Dendritic cell treated with granulocyte-macrophage colony-stimulating factor and Interleukin-4, amounts not matched to agents 40 ng/mL and 50 ng/mL, for 4 days (primary cell): ENCODE measurements at regions not wholly inside any gene's neighbourhood (a gene's known extent, or its start where the extent isn't known, plus 50 kb on each side); places are given as distances from the start of the nearest gene placed in this dataset.

Source experiments
- H3K27ac Mint-ChIP-seq: one replicate; pipeline ENCODE4 v1.8.0; 2022; ENCODE audit warnings: mild to moderate bottlenecking, mixed read lengths
- H3K27me3 Mint-ChIP-seq: one replicate; pipeline ENCODE4 v1.8.0; 2022; ENCODE audit warnings: mild to moderate bottlenecking, mixed read lengths
- H3K36me3 Mint-ChIP-seq: one replicate; pipeline ENCODE4 v1.8.0; 2022; ENCODE audit warnings: low read depth, mixed read lengths
- H3K4me1 Mint-ChIP-seq: one replicate; pipeline ENCODE4 v1.8.0; 2022; ENCODE audit warnings: low read depth, mixed read lengths
- H3K4me3 Mint-ChIP-seq: one replicate; pipeline ENCODE4 v1.8.0; 2022; ENCODE audit warnings: mild to moderate bottlenecking, moderate library complexity, mixed read lengths
- H3K9me3 Mint-ChIP-seq: one replicate; pipeline ENCODE4 v1.8.0; 2022; ENCODE audit warnings: mixed read lengths
- intact Hi-C: fragments of 100-400 bp; cut with micrococcal nuclease; formaldehyde crosslinking; loops from one replicate; pipeline ENCODE4 v1.15.0; 2022

- no peaks in the 10 kb centered on the region for H3K36me3 Mint-ChIP-seq
- no peaks in the 10 kb centered on the region for H3K4me1 Mint-ChIP-seq
- H3K4me3 Mint-ChIP-seq = no peak overlapping the region
- intact Hi-C loops = no loop called here
- no peak overlapping the region for H3K27ac Mint-ChIP-seq
- peaks cover 6% of the 10 kb centered on the region for H3K27me3 Mint-ChIP-seq
- peaks cover 9% of the 10 kb centered on the region for H3K9me3 Mint-ChIP-seq
These were observed 127.5 kb upstream of the C1orf174 start for GRCh38 chr1:4027492-4028138.

GRCh38 chr1:4028139-4028501 is 128.0 kb upstream of the C1orf174 start:
- H3K27ac Mint-ChIP-seq = no peak overlapping the region
- intact Hi-C loops = no loop called here
- H3K27me3 Mint-ChIP-seq = peaks cover 6% of the 10 kb centered on the region
- H3K9me3 Mint-ChIP-seq = peaks cover 9% of the 10 kb centered on the region
- no peaks in the 10 kb centered on the region for H3K36me3 Mint-ChIP-seq
- no peaks in the 10 kb centered on the region for H3K4me1 Mint-ChIP-seq
- H3K4me3 Mint-ChIP-seq = no peak overlapping the region

DNA sequence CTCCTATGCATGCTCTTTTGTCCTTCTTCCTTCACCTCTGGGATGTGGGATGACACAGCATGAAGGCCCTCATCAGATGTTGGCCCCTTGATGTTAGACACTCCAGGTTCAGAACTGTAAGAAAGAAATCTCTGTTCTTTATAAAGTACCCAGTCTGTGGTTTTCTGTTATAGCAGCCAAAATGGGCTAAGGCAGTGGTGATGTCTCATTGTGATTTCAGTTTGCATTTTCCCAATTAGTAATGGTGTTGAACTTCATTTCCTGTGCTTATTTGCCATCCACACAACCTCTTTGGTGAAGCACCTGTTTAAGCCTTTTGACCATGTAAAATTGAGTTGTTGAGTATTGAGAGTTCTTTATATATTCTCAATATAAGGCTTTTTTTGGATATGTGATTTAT is 129.3 kb upstream of the C1orf174 start:
- Mint-ChIP-seq H3K36me3 (no peaks in the 10 kb centered on the region), H3K9me3 (peaks cover 9% of the 10 kb centered on the region), H3K4me3 (no peak overlapping the region), H3K27me3 (peaks cover 6% of the 10 kb centered on the region), H3K4me1 (no peaks in the 10 kb centered on the region), H3K27ac (no peak overlapping the region)
- intact Hi-C loops = no loop called here

- Mint-ChIP-seq H3K36me3 (no peaks in the 10 kb centered on the region), H3K9me3 (peaks cover 9% of the 10 kb centered on the region), H3K4me1 (no peaks in the 10 kb centered on the region), H3K4me3 (no peak overlapping the region), H3K27ac (no peak overlapping the region), H3K27me3 (peaks cover 2% of the 10 kb centered on the region)
- intact Hi-C loops = no loop called here
These were observed 132.5 kb upstream of the C1orf174 start for GRCh38 chr1:4032571-4032970.

- H3K4me3 Mint-ChIP-seq = no peak overlapping the region
- no peaks in the 10 kb centered on the region for H3K36me3 Mint-ChIP-seq
- no peak overlapping the region for H3K27ac Mint-ChIP-seq
- H3K4me1 Mint-ChIP-seq = no peaks in the 10 kb centered on the region
- intact Hi-C loops = no loop called here
- peaks cover 9% of the 10 kb centered on the region for H3K9me3 Mint-ChIP-seq
- H3K27me3 Mint-ChIP-seq = peaks cover 2% of the 10 kb centered on the region
These were observed 133.1 kb upstream of the C1orf174 start for GRCh38 chr1:4033129-4033676.

DNA sequence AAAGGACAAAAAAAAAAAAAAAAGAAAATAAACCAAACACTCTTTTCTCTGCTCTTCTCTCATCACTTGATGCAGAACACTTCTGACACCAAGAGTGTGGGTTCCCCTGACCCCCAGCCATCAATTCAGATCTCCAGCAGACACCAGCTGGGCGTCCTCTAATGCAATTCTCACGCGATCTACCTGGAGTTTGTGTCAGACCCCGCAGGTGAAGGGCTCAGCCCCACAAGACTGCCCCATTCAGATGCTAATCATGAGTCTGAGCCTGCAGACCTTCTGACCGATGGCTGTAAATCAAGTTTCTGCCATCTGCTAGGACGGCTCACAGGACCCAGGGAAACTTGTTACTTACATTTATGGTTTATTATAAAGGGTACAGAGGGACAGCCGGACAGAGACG is 133.6 kb upstream of the C1orf174 start:
- peaks cover 2% of the 10 kb centered on the region for H3K27me3 Mint-ChIP-seq
- no peak overlapping the region for H3K4me3 Mint-ChIP-seq
- intact Hi-C loops = no loop called here
- H3K27ac Mint-ChIP-seq = no peak overlapping the region
- peaks cover 9% of the 10 kb centered on the region for H3K9me3 Mint-ChIP-seq
- H3K4me1 Mint-ChIP-seq = no peaks in the 10 kb centered on the region
- no peaks in the 10 kb centered on the region for H3K36me3 Mint-ChIP-seq

- H3K36me3 Mint-ChIP-seq = no peaks in the 10 kb centered on the region
- H3K27ac Mint-ChIP-seq = no peak overlapping the region
- no peaks in the 10 kb centered on the region for H3K4me1 Mint-ChIP-seq
- peaks cover 9% of the 10 kb centered on the region for H3K9me3 Mint-ChIP-seq
- peaks cover 2% of the 10 kb centered on the region for H3K27me3 Mint-ChIP-seq
- intact Hi-C loops = no loop called here
- no peak overlapping the region for H3K4me3 Mint-ChIP-seq
These were observed 134.3 kb upstream of the C1orf174 start for GRCh38 chr1:4034318-4034887.

- Mint-ChIP-seq H3K4me1 (no peaks in the 10 kb centered on the region), H3K27ac (no peak overlapping the region), H3K9me3 (no peaks in the 10 kb centered on the region), H3K36me3 (no peaks in the 10 kb centered on the region), H3K4me3 (no peak overlapping the region), H3K27me3 (peaks cover 1% of the 10 kb centered on the region)
- intact Hi-C loops = no loop called here
These were observed 144.9 kb upstream of the C1orf174 start for GRCh38 chr1:4044967-4045366.

- Mint-ChIP-seq H3K36me3 (no peaks in the 10 kb centered on the region), H3K4me3 (no peak overlapping the region), H3K27me3 (peaks cover 1% of the 10 kb centered on the region), H3K4me1 (no peaks in the 10 kb centered on the region), H3K9me3 (no peaks in the 10 kb centered on the region), H3K27ac (no peak overlapping the region)
- intact Hi-C loops = no loop called here
These were observed 145.4 kb upstream of the C1orf174 start for GRCh38 chr1:4045397-4046010.

DNA sequence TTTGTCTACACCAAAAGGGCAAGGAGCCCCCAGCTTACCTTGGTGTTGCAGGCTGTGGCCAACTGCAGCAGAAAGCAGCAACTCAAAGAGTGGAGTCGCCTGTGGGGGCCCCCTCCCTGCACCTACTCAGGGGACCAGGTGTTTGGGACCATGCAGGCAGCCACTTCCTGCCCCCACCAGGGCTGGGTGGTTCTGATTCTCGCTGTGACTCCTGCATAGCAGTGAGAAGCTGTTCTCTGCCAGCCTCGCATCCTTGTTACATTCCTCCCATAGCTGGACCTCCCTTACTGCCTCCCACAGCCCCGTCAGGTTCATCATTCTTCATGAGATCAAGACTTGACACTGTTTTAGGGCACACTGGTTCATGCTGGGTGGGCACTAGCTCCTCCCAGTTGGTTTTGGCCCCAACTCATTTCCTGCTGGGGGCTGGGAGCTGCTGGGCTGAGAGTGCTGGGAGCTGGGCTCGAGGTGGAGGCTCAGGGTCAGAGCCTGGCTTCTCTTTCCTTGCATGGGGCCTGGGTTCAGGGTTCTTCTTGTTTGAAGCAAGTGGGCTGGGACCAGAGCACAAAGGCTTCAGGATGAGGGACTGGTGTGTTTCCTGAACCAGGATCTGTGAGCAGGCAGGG is 146.9 kb upstream of the C1orf174 start:
- Mint-ChIP-seq H3K27ac (no peak overlapping the region), H3K36me3 (no peaks in the 10 kb centered on the region), H3K4me3 (no peak overlapping the region), H3K9me3 (no peaks in the 10 kb centered on the region), H3K27me3 (peaks cover 1% of the 10 kb centered on the region), H3K4me1 (no peaks in the 10 kb centered on the region)
- intact Hi-C loops = no loop called here

DNA sequence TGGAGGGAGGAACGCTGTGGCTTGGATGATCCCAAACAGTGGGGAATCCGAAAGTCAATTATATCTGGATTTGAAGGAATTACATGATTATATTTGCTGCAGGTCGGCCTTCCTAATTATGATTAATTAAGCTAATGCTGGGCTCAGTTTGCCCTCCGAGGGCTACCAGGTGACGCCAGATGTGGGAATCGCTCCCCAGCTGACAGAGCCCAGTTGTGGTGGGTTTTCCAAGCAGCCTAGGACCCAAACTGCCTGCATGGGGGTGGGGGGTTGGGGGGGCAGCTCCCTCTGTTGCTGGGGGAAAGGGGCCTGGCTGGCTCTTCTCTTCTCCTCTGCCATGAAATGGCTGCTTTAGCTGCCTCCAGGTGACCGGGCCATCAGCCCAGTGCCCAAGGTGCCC is 147.6 kb upstream of the C1orf174 start:
- peaks cover 1% of the 10 kb centered on the region for H3K27me3 Mint-ChIP-seq

GRCh38 chr1:4048076-4048475 is 148.0 kb upstream of the C1orf174 start:
- Mint-ChIP-seq H3K4me3 (no peak overlapping the region), H3K9me3 (no peaks in the 10 kb centered on the region), H3K27me3 (peaks cover 1% of the 10 kb centered on the region), H3K27ac (no peak overlapping the region), H3K4me1 (no peaks in the 10 kb centered on the region), H3K36me3 (no peaks in the 10 kb centered on the region)
- intact Hi-C loops = no loop called here

More for the DNA sequence above, 147.6 kb upstream of the C1orf174 start:
- intact Hi-C loops = no loop called here
- H3K27ac Mint-ChIP-seq = no peak overlapping the region
- no peaks in the 10 kb centered on the region for H3K9me3 Mint-ChIP-seq
- no peak overlapping the region for H3K4me3 Mint-ChIP-seq
- no peaks in the 10 kb centered on the region for H3K4me1 Mint-ChIP-seq
- H3K36me3 Mint-ChIP-seq = no peaks in the 10 kb centered on the region

GRCh38 chr1:4048921-4049320 is 148.8 kb upstream of the C1orf174 start:
- H3K27me3 Mint-ChIP-seq = no peaks in the 10 kb centered on the region
- intact Hi-C loops = no loop called here

DNA sequence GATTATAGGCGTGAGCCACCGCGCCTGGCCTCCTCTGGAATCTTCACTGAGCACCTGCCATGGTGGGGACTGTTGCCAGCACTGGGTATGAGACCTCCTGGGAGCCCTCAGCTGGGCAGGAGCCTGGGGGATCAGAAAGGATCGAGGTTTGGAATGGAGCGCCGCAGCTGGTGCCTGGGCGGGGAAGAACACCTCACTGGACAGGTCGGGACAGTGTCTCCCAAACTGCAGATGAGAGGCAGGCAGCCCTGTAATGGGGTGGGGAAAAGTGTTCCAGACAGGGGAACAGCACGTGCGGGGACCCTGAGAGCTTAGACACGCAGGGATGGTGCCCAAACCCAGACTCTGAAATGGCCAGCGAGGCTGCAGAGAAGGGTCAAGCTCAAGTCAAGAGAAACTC is 150.9 kb upstream of the C1orf174 start:
- no peaks in the 10 kb centered on the region for H3K27me3 Mint-ChIP-seq
- no peak overlapping the region for H3K27ac Mint-ChIP-seq
- H3K4me3 Mint-ChIP-seq = no peak overlapping the region
- H3K9me3 Mint-ChIP-seq = no peaks in the 10 kb centered on the region
- intact Hi-C loops = no loop called here
- H3K36me3 Mint-ChIP-seq = no peaks in the 10 kb centered on the region
- no peaks in the 10 kb centered on the region for H3K4me1 Mint-ChIP-seq

More at GRCh38 chr1:4048921-4049320, 148.8 kb upstream of the C1orf174 start:
- no peak overlapping the region for H3K27ac Mint-ChIP-seq
- H3K9me3 Mint-ChIP-seq = no peaks in the 10 kb centered on the region
- no peaks in the 10 kb centered on the region for H3K36me3 Mint-ChIP-seq
- H3K4me3 Mint-ChIP-seq = no peak overlapping the region
- H3K4me1 Mint-ChIP-seq = no peaks in the 10 kb centered on the region
